ENCODE measurements at regions not wholly inside any gene's neighbourhood (a gene's known extent, or its start where the extent isn't known, plus 50 kb on each side); places are given as distances from the start of the nearest gene placed in this dataset.

GRCh38 chr11:127612607-127613006, 612.0 kb upstream of the KIRREL3 start:
- no peaks in the 10 kb centered on the region for H3K79me2 ChIP-seq (replicated peaks; ENCODE audit: insufficient read depth, low read length)
- H3F3A ChIP-seq (ENCODE audit: insufficient read depth, low read length, poor library complexity, severe bottlenecking) = no peaks in the 10 kb centered on the region
- H2AFZ ChIP-seq (ENCODE audit: low read depth, low read length) = no peak overlapping the region
- H4K20me1 ChIP-seq (ENCODE audit: insufficient read depth) = no peaks in the 10 kb centered on the region
- no peaks in the 10 kb centered on the region for H3K9me3 ChIP-seq (ENCODE audit: low read length)
- no peak overlapping the region for H3K9ac ChIP-seq (ENCODE audit: low read length)
- no peaks in the 10 kb centered on the region for H3K27me3 ChIP-seq (ENCODE audit: insufficient read depth, low read depth, low read length)
- no peaks in the 10 kb centered on the region for H3K36me3 ChIP-seq (ENCODE audit: insufficient read depth, low read length)
- no peaks in the 10 kb centered on the region for H3K9me2 ChIP-seq (ENCODE audit: insufficient read depth, low read length)
- H3K4me2 ChIP-seq (ENCODE audit: low read length) = no peak overlapping the region
- TF ChIP-seq POLR2AphosphoS5 (IDR thresholded peaks at IDR 0.05) (no peak), CTCF (IDR thresholded peaks at IDR 0.05; ENCODE audit: poor library complexity, severe bottlenecking) (no peak), SMC3 (conservative IDR thresholded peaks at IDR 0.05; ENCODE audit: poor library complexity) (no peak), EZH2 (IDR thresholded peaks at IDR 0.05; ENCODE audit: borderline replicate concordance, insufficient read depth, low read length, poor library complexity, severe bottlenecking) (no peak), REST (IDR thresholded peaks at IDR 0.05; ENCODE audit: borderline replicate concordance) (no peak), MXI1 (conservative IDR thresholded peaks at IDR 0.05; ENCODE audit: poor library complexity, severe bottlenecking) (no peak)
- no peak overlapping the region for H3K4me3 ChIP-seq (ENCODE audit: low read length)
- no peak overlapping the region for H3K27ac ChIP-seq (ENCODE audit: low read length)

- no peak overlapping the region for H2AFZ ChIP-seq (ENCODE audit: low read depth, low read length)
- H3K9ac ChIP-seq (ENCODE audit: low read length) = no peak overlapping the region
- no peaks in the 10 kb centered on the region for H4K20me1 ChIP-seq (ENCODE audit: insufficient read depth)
- no peak for TF ChIP-seq MXI1 (conservative IDR thresholded peaks at IDR 0.05; ENCODE audit: poor library complexity, severe bottlenecking)
- TF ChIP-seq REST (IDR thresholded peaks at IDR 0.05; ENCODE audit: borderline replicate concordance) = no peak
- H3K79me2 ChIP-seq (replicated peaks; ENCODE audit: insufficient read depth, low read length) = no peaks in the 10 kb centered on the region
- no peaks in the 10 kb centered on the region for H3K9me2 ChIP-seq (ENCODE audit: insufficient read depth, low read length)
- H3K9me3 ChIP-seq (ENCODE audit: low read length) = no peaks in the 10 kb centered on the region
- no peaks in the 10 kb centered on the region for H3K36me3 ChIP-seq (ENCODE audit: insufficient read depth, low read length)
- H3K27ac ChIP-seq (ENCODE audit: low read length) = no peak overlapping the region
- no peaks in the 10 kb centered on the region for H3K27me3 ChIP-seq (ENCODE audit: insufficient read depth, low read depth, low read length)
- H3K4me3 ChIP-seq (ENCODE audit: low read length) = no peak overlapping the region
- no peaks in the 10 kb centered on the region for H3F3A ChIP-seq (ENCODE audit: insufficient read depth, low read length, poor library complexity, severe bottlenecking)
- no peak overlapping the region for H3K4me2 ChIP-seq (ENCODE audit: low read length)
These were observed 608.6 kb upstream of the KIRREL3 start for GRCh38 chr11:127609025-127609773.
